Head of caudate nucleus (tissue), 42 donors: ENCODE measurements at regions not wholly inside any gene's neighbourhood (a gene's known extent, or its start where the extent isn't known, plus 50 kb on each side); places are given as distances from the start of the nearest gene placed in this dataset.
"Not testable (repeated sequence)": the region's sequence is repeated elsewhere in the genome, so short reads cannot be mapped to it uniquely, and the experiment has no call there.

ENCODE experiments used
- DNase-seq, 42 donors: peaks; one replicate each; pipeline versions ENCODE4 v3.0.0 to v3.0.0-alpha.2; 2020 to 2021; ENCODE audit warnings: mixed read lengths in 7 of 42
- intact Hi-C: fragments of 100-400 bp; cut with DNase I; formaldehyde crosslinking; loops from one replicate; pipeline ENCODE4 v1.15.0; 2022

- DNase-seq = no peak
- intact Hi-C loops = no loop called here
Measured at GRCh38 chr14:105987563-105987962, 461.2 kb downstream of the TMEM121 start.

- no peak for DNase-seq
- intact Hi-C loops = no loop called here
Measured at GRCh38 chr14:105989566-105990302, 463.4 kb downstream of the TMEM121 start.

DNA sequence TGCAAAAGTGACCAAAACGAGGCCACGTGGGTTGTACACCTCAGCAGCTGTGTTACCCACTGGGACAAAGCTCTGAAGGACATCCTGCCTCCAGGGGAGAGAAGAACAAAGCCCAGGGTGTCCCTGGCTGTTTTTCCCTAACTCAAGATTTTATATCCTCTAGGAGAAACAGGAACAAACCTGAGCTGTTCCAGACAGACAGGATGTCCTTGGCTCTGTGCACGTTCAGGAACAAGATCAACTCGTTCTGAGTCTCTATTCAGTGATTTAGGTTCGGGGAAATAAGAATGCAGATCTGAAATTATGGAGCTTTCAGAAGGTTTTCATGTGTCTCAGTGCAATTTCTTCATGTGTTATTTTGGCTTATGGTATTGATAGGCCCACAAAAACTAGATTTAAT lies 465.3 kb downstream of the TMEM121 start:
- DNase-seq, intact Hi-C loops: not testable (repeated sequence)

DNA sequence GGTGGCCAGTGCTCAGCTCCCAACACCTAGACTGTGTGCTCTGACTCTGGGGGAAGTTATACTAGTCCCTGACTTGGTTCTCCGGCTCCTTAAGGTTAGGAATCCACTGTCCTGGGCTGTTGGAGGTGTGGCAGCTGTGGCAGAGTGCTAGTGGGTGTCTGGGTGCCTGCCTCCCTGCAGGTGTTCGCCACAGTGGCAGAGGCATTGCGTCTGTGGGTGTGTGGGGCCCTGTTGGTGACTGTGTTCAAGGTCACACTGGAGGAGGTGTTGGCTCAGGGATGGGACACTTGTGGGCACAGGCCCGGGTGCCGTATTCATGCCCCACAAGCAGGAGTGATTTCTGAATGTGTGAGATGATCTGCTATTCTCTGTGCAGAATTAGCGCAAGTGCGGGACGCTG lies 467.4 kb downstream of the TMEM121 start:
- intact Hi-C loops = no loop called here
- DNase-seq = no peak

- DNase-seq, intact Hi-C loops: not testable (repeated sequence)
Measured at GRCh38 chr14:105995011-105995710, 468.8 kb downstream of the TMEM121 start.

- DNase-seq, intact Hi-C loops: not testable (repeated sequence)
Measured at GRCh38 chr14:105998597-105998996, 472.2 kb downstream of the TMEM121 start.

DNA sequence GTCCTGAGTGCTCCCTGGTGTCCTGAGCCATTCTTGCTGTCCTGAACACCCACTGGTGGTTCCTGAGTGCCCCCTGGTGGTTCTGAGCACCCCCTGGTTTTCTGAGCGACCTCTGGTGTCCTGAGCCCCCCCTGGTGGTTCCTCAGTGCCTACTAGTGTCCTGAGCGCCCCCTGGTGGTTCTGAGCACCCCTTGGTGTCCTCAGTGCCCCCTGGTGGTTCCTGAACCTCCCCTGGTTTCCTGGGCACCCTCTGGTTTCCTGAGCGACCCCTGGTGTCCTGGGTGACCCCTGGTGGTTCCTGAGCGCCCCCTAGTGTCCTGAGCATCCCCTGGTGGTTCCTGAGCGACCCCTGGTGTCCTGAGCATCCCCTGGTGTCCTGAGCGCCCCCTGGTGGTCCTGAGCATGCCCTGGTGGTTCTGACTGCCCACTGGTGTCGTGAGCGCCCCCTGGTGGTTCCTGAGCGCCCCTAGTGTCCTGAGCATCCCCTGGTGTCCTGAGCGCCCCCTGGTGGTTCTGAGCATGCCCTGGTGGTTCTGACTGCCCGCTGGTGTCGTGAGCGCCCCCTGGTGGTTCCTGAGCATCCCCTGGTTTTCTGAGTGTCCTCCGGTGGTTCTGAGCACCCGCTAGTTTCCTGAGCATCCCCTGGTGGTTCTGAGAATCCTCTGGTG lies 473.1 kb downstream of the TMEM121 start:
- intact Hi-C loops = no loop called here
- DNase-seq = peak in 30 of 42 donors; percentile 3 to 61 (median 24)

- intact Hi-C loops, DNase-seq: not testable (repeated sequence)
Measured at GRCh38 chr14:106000029-106000511, 473.7 kb downstream of the TMEM121 start.

- intact Hi-C loops, DNase-seq: not testable (repeated sequence)
Measured at GRCh38 chr14:106001277-106001676, 474.9 kb downstream of the TMEM121 start.

GRCh38 chr14:106003351-106003750 lies 477.0 kb downstream of the TMEM121 start:
- intact Hi-C loops = no loop called here
- no peak for DNase-seq

DNA sequence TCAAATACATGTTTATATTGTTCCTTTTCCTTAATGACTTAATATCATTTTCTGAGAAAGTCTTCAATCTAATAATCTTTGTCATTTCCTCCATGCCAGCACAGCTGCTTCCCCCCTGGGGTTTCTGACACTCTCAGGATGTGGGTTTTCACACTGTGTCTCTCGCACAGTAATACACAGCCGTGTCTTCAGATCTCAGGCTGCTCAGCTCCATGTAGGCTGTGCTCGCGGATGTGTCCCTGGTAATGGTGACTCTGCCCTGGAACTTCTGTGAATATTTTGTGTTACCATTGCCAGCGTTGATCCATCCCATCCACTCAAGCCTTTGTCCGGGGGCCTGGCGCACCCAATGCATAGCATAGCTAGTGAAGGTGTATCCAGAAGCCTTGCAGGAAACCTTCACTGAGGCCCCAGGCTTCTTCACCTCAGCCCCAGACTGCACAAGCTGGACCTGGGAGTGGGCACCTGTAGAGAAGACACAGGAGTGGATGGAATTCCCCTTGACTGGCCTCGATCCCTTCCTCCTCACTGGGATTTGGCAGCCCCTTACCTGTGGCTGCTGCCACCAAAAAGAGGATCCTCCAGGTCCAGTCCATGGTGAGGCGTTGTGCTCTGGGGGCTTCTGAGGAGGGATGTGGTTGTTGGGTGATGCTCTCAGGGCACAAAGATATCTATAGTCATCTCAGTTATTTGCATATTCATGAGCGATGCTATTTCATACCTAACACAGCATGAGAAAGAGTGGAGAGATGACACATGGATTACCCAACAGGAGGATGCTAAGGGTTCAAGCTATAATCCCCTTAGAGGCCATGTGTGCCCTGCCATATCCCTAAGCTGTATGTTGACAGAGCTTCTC lies 478.8 kb downstream of the TMEM121 start:
- DNase-seq = not testable (repeated sequence)

DNA sequence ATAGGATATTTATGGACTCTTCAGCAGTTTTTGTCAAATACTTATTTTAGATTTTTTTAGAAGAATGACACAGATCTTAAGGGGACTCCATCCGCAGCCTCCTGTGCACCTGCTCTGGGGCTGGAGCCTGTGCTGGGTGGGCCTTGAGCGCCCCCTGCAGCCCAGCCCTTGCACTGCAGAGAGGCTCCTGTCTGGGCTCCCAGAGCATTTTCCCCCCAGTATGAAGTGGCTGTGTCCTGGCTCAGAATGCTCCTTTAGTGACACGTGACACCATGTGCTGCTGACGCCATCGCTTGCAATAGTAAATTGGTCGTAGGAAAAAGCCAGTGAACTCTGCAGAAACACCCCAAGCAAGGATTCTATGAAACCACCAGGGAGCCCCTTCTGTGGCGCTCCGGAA lies 479.7 kb downstream of the TMEM121 start:
- intact Hi-C loops = not testable (repeated sequence)

More for the DNA sequence above, 478.8 kb downstream of the TMEM121 start:
- intact Hi-C loops = not testable (repeated sequence)

GRCh38 chr14:106006716-106007115 lies 480.3 kb downstream of the TMEM121 start:
- intact Hi-C loops, DNase-seq: not testable (repeated sequence)

More for the DNA sequence above, 479.7 kb downstream of the TMEM121 start:
- DNase-seq = peak in 2 of 42 donors; percentile 5 to 44

GRCh38 chr14:106010783-106011182 lies 484.4 kb downstream of the TMEM121 start:
- intact Hi-C loops = no loop called here
- DNase-seq = no peak

DNA sequence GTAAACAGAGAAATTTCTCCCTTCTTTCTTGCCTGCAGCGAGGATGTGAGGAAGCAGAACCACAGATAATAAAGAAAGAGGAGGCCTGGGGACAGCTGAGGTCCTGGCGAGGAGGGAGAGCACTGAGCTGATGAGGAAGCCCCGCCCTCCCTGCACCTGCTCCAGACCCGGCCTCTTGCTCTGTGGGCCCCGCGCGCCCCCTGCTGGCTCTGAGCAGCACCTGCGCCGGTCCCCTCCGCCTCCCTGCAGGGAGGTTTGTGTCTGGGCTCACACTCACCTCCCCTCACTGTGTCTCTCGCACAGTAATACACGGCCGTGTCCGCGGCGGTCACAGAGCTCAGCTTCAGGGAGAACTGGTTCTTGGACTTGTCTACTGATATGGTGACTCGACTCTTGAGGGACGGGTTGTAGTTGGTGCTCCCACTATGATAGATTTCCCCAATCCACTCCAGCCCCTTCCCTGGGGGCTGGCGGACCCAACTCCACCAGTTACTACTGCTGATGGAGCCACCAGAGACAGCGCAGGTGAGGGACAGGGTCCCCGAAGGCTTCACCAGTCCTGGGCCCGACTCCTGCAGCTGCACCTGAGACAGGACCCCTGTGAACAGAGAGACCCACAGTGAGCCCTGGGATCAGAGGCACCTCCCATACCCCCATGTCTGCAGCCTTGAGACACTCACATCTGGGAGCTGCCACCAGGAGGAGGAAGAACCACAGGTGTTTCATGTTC lies 485.4 kb downstream of the TMEM121 start:
- peak in 16 of 42 donors; percentile 4 to 65 (median 30) for DNase-seq
- intact Hi-C loops = not testable (repeated sequence)

- intact Hi-C loops, DNase-seq: not testable (repeated sequence)
Measured at GRCh38 chr14:106012361-106012725, 486.0 kb downstream of the TMEM121 start.

DNA sequence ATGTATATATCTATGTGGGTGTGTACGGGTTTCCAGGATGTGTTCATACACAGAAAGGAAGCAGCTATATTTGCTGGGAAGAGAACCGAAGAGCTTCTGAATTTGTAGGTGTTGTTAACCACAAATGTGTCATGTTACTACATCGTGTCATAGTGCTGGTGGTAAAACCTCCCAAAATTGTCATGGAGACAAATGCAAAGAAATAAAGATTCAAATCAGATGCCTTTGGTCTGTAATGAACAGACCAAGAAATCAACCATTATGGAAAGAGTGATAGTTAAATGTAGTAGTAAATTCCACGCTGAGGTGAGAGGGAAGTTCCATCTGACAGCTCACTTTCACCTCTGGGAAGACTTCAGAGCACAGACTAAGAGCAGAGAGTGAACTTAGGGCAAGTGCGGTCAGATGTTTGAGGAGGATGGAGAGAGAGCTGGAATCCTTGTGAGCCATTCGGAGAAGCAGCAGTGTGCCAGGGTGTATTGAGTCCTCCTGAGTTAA lies 487.5 kb downstream of the TMEM121 start:
- intact Hi-C loops = no loop called here
- DNase-seq = no peak

- DNase-seq, intact Hi-C loops: not testable (repeated sequence)
Measured at GRCh38 chr14:106017952-106018351, 491.6 kb downstream of the TMEM121 start.
